Lower leg skin (tissue), 3 donors: ENCODE measurements at regions not wholly inside any gene's neighbourhood (a gene's known extent, or its start where the extent isn't known, plus 50 kb on each side); places are given as distances from the start of the nearest gene placed in this dataset.

Experiments used
- CTCF ChIP-seq, 3 donors: fragments of 450-650 bp; IDR thresholded peaks; one replicate each; pipeline ENCODE4 v1.5.1; 2016; ENCODE audit warnings: antibody characterized with exemption in 3 of 3, mild to moderate bottlenecking in 3 of 3, moderate library complexity in 2 of 3
- POLR2A ChIP-seq, 2 donors: fragments of 450-650 bp; IDR thresholded peaks; one replicate each; pipeline ENCODE4 v1.6.1; 2016 to 2017; ENCODE audit warnings: antibody characterized with exemption in 2 of 2, mild to moderate bottlenecking in 1 of 2, moderate library complexity in 1 of 2

- TF ChIP-seq POLR2A (IDR thresholded peaks at IDR 0.05) (no peak), CTCF (IDR thresholded peaks at IDR 0.05) (no peak)
Observed at GRCh38 chr3:182617500-182617899, 175.8 kb upstream of the ATP11B start.
